GM12892 (cell line): ENCODE measurements at regions not wholly inside any gene's neighbourhood (a gene's known extent, or its start where the extent isn't known, plus 50 kb on each side); places are given as distances from the start of the nearest gene placed in this dataset.

Experiments
- POLR2A ChIP-seq: IDR thresholded peaks from 2 replicates; pipeline ENCODE4 v1.6.1; 2011; ENCODE audit warnings: low read depth, low read length, control low read depth
- POLR2AphosphoS5 ChIP-seq: IDR thresholded peaks from 2 replicates; pipeline ENCODE4 v1.6.1; 2011; ENCODE audit warnings: low read depth, low read length, control low read depth
- TAF1 ChIP-seq: IDR thresholded peaks from 2 replicates; pipeline ENCODE4 v1.6.1; 2011; ENCODE audit warnings: low read depth, mild to moderate bottlenecking, control low read depth, low read length, borderline replicate concordance

GRCh38 chr4:59180969-59181368, 2019.2 kb upstream of the ADGRL3 start:
- TF ChIP-seq POLR2A (no peak), TAF1 (no peak), POLR2AphosphoS5 (no peak)
